ENCODE measurements at regions not wholly inside any gene's neighbourhood (a gene's known extent, or its start where the extent isn't known, plus 50 kb on each side); places are given as distances from the start of the nearest gene placed in this dataset.

DNA sequence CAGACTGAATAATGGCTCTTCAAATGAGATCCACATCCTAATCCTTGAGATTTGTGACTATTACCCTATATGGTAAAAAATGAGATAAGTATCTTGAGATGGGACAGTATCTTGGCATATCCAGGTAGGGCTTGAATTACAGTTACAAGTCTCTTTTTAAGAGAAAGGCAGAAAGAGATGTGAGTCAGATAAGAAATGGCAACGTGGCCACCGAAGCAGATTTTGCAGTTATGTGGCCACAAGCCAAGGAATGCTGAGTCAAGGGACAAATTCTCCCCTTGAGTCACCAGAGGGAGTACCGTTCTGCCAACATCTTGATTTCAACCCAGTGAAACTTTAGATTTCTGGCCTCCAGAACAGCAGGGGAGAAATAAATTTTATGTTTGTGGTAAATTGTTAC is 1983.0 kb upstream of the C9orf72 start:
- Histone ChIP-seq H3K79me2 (ENCODE audit: low read length) (no peaks in the 10 kb centered on the region), H3K4me3 (ENCODE audit: low read length) (no peak overlapping the region), H3K36me3 (replicated peaks; ENCODE audit: low read depth, low read length) (no peaks in the 10 kb centered on the region), H4K20me1 (ENCODE audit: insufficient read depth, low read length) (no peaks in the 10 kb centered on the region), H3K9ac (ENCODE audit: low read length) (no peak overlapping the region), H3K27me3 (ENCODE audit: low read depth, low read length) (no peaks in the 10 kb centered on the region), H3K9me3 (ENCODE audit: insufficient read depth, low read length) (no peaks in the 10 kb centered on the region), H3K4me1 (ENCODE audit: low read length) (no peaks in the 10 kb centered on the region), H3K27ac (ENCODE audit: low read length) (no peak overlapping the region), H3K4me2 (ENCODE audit: low read length) (no peak overlapping the region), H2AFZ (ENCODE audit: low read depth, low read length) (no peak overlapping the region)
- TF ChIP-seq, protein P1, sequence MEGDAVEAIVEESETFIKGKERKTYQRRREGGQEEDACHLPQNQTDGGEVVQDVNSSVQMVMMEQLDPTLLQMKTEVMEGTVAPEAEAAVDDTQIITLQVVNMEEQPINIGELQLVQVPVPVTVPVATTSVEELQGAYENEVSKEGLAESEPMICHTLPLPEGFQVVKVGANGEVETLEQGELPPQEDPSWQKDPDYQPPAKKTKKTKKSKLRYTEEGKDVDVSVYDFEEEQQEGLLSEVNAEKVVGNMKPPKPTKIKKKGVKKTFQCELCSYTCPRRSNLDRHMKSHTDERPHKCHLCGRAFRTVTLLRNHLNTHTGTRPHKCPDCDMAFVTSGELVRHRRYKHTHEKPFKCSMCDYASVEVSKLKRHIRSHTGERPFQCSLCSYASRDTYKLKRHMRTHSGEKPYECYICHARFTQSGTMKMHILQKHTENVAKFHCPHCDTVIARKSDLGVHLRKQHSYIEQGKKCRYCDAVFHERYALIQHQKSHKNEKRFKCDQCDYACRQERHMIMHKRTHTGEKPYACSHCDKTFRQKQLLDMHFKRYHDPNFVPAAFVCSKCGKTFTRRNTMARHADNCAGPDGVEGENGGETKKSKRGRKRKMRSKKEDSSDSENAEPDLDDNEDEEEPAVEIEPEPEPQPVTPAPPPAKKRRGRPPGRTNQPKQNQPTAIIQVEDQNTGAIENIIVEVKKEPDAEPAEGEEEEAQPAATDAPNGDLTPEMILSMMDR (IDR thresholded peaks at IDR 0.05; ENCODE audit: low read depth, low read length) = no peak
- TF ChIP-seq EZH2phosphoT487 (IDR thresholded peaks at IDR 0.05; ENCODE audit: low read depth) = no peak

DNA sequence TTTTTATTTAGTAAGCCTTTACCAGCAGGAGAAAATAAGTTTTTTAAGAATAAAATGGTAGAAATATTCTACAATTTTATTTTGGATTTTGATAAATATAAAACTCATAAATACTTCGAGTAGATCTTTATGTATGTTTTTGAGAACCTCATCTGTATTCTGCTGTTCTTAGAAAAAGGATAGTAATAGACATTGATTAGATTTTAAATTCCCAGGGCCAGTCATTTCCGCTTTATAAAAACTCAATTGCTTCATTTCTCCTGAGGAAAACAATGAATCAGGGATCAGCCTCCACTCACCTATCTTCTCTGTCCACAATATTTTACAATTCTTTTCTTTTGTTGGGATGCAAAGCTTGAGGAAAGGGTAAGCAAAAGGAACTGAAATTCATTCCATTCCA is 1983.5 kb upstream of the C9orf72 start:
- Histone ChIP-seq H3K9ac (ENCODE audit: low read length) (no peak overlapping the region), H3K4me2 (ENCODE audit: low read length) (no peak overlapping the region), H3K27me3 (ENCODE audit: low read depth, low read length) (no peaks in the 10 kb centered on the region), H3K27ac (ENCODE audit: low read length) (no peak overlapping the region), H3K4me1 (ENCODE audit: low read length) (no peaks in the 10 kb centered on the region), H3K4me3 (ENCODE audit: low read length) (no peak overlapping the region), H3K79me2 (ENCODE audit: low read length) (no peaks in the 10 kb centered on the region), H3K9me3 (ENCODE audit: insufficient read depth, low read length) (no peaks in the 10 kb centered on the region), H3K36me3 (replicated peaks; ENCODE audit: low read depth, low read length) (no peaks in the 10 kb centered on the region), H4K20me1 (ENCODE audit: insufficient read depth, low read length) (no peaks in the 10 kb centered on the region), H2AFZ (ENCODE audit: low read depth, low read length) (no peak overlapping the region)
- TF ChIP-seq, protein P1 (IDR thresholded peaks at IDR 0.05; ENCODE audit: low read depth, low read length) = no peak
- TF ChIP-seq EZH2phosphoT487 (IDR thresholded peaks at IDR 0.05; ENCODE audit: low read depth) = no peak

DNA sequence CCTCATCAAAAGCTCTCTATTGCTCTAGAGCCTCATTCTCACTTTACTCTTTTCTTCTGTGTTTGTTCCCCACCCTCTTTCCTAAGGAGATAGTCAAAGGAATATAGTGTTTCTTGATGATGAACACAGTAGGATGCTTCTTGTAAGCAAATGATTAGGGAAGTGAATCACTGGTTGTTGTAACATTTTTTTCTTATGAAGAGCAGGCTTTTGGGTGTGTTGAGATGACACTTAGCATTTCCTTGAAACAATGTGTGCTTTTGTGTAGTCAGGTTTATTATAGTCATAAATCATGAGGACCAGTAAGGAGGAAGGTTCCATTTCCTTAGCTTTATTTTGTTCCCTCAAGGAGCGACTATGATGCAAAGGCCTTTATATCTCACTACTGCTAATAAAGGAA is 1991.3 kb upstream of the C9orf72 start:
- no peaks in the 10 kb centered on the region for H3K9me3 ChIP-seq (ENCODE audit: insufficient read depth, low read length)
- no peaks in the 10 kb centered on the region for H3K36me3 ChIP-seq (replicated peaks; ENCODE audit: low read depth, low read length)
- no peak overlapping the region for H3K4me2 ChIP-seq (ENCODE audit: low read length)
- no peaks in the 10 kb centered on the region for H4K20me1 ChIP-seq (ENCODE audit: insufficient read depth, low read length)
- TF ChIP-seq, protein P1 (IDR thresholded peaks at IDR 0.05; ENCODE audit: low read depth, low read length) = no peak
- TF ChIP-seq EZH2phosphoT487 (IDR thresholded peaks at IDR 0.05; ENCODE audit: low read depth) = no peak
- no peaks in the 10 kb centered on the region for H3K27me3 ChIP-seq (ENCODE audit: low read depth, low read length)
- no peak overlapping the region for H3K9ac ChIP-seq (ENCODE audit: low read length)
- no peak overlapping the region for H3K27ac ChIP-seq (ENCODE audit: low read length)
- no peaks in the 10 kb centered on the region for H3K4me1 ChIP-seq (ENCODE audit: low read length)
- H3K79me2 ChIP-seq (ENCODE audit: low read length) = no peaks in the 10 kb centered on the region
- no peak overlapping the region for H2AFZ ChIP-seq (ENCODE audit: low read depth, low read length)
- H3K4me3 ChIP-seq (ENCODE audit: low read length) = no peak overlapping the region

DNA sequence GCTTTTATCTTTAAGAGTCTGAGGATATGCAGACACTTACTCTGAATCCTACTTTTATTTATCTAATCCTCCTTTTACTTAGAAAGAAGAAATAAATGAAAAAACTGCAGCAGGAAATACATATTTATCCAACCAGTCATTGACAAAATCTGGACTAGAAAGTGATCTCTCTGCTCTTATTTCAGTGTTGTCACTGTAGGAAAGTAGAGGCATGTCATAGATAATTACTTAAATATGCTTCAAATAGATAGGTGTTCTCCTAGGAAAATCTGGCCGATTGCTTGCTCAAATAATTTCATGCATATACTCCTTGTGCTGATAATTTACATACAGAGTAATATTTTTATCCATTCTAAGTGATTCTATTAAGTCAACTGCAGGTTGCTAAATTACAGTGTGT is 2001.9 kb upstream of the C9orf72 start:
- H3K4me2 ChIP-seq (ENCODE audit: low read length) = no peak overlapping the region
- H3K27me3 ChIP-seq (ENCODE audit: low read depth, low read length) = no peaks in the 10 kb centered on the region

More for the DNA sequence above, 2001.9 kb upstream of the C9orf72 start:
- Histone ChIP-seq H3K4me1 (ENCODE audit: low read length) (no peaks in the 10 kb centered on the region), H3K9ac (ENCODE audit: low read length) (no peak overlapping the region), H3K9me3 (ENCODE audit: insufficient read depth, low read length) (no peaks in the 10 kb centered on the region), H3K27ac (ENCODE audit: low read length) (no peak overlapping the region), H4K20me1 (ENCODE audit: insufficient read depth, low read length) (no peaks in the 10 kb centered on the region), H3K4me3 (ENCODE audit: low read length) (no peak overlapping the region), H3K36me3 (replicated peaks; ENCODE audit: low read depth, low read length) (no peaks in the 10 kb centered on the region), H3K79me2 (ENCODE audit: low read length) (no peaks in the 10 kb centered on the region), H2AFZ (ENCODE audit: low read depth, low read length) (no peak overlapping the region)
- TF ChIP-seq, protein P1 (IDR thresholded peaks at IDR 0.05; ENCODE audit: low read depth, low read length) = no peak
- TF ChIP-seq EZH2phosphoT487 (IDR thresholded peaks at IDR 0.05; ENCODE audit: low read depth) = no peak
